ENCODE measurements at regions not wholly inside any gene's neighbourhood (a gene's known extent, or its start where the extent isn't known, plus 50 kb on each side); places are given as distances from the start of the nearest gene placed in this dataset.
"Not testable (repeated sequence)": the region's sequence is repeated elsewhere in the genome, so short reads cannot be mapped to it uniquely, and the experiment has no call there.

DNA sequence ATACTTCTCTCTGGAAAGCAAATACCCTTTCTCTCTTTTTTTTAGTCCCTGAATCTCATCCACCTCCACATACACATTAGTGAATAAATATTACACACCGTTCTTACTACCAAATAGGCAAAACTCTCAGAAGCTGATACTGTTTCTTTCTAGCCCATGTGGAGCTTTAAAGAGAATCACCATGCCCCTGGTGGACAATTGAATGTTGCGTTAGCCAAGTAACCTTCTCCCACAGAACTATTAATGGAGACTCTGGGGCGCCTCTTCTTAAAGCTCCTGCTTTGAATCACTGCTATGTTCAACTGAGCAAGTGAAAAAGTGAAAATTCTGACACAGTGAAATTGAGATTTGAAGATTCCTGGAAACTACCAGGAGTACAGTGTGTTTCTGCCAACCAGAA lies 522.8 kb upstream of the CDH7 start:
- no peaks in the 10 kb centered on the region for H3K27me3 ChIP-seq (ENCODE audit: control insufficient read depth in 1 of 2, insufficient read depth in 2 of 2, low read length in 2 of 2)
- H3K9me3 ChIP-seq (ENCODE audit: control insufficient read depth in 1 of 2, low read length in 2 of 2) = no peaks in the 10 kb centered on the region
- H3K4me1 ChIP-seq (ENCODE audit: control insufficient read depth in 1 of 2, insufficient read depth in 2 of 2, low read length in 2 of 2) = no peaks in the 10 kb centered on the region
- no peak overlapping the region for H3K9ac ChIP-seq (ENCODE audit: low read depth in 1 of 2, low read length in 2 of 2)
- no peak overlapping the region for H3K27ac ChIP-seq (ENCODE audit: low read depth, low read length)
- no peak overlapping the region for H3K4me3 ChIP-seq (ENCODE audit: low read depth in 1 of 2, low read length in 2 of 2)
- H3K36me3 ChIP-seq (ENCODE audit: control insufficient read depth in 1 of 2, insufficient read depth in 2 of 2, low read length in 2 of 2) = no peaks in the 10 kb centered on the region

DNA sequence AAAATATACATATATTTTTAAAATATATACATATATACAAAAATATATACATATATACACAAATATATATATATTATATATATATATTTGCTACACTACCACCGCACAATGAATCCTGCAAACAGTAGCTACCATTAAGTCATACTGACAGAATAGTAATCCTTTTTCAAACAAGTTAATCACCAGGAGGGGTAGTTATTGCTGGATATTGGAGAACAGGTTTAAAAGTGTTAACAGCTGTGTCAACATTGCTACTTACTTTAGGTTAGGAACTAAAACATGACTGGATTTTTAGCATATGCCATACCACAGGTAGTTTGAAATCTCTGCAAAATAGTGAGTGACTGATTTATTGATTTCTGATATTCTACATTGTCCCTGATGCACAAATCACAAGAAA lies 529.1 kb upstream of the CDH7 start:
- no peaks in the 10 kb centered on the region for H3K4me1 ChIP-seq (ENCODE audit: control insufficient read depth in 1 of 2, insufficient read depth in 2 of 2, low read length in 2 of 2)

DNA sequence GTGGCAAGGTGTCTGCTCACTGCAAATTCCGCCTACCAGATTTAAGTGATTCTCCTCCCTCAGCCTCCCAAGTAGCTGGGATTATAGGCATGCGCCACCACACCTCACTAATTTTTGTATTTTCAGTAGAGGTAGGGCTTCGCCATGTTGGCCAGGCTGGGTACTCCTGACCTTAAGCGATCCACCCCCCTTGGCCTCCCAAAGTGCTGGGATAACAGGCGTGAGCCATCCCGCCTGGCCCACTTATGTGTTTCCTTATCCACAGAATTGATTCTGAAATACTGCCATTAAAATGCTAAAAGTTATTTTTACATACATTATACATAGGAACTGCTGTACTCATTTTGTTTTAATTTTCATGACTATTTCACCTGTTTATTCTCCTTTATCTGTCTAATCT lies 529.7 kb upstream of the CDH7 start:
- no peak overlapping the region for H3K9ac ChIP-seq (ENCODE audit: low read depth in 1 of 2, low read length in 2 of 2)
- no peaks in the 10 kb centered on the region for H3K4me1 ChIP-seq (ENCODE audit: control insufficient read depth in 1 of 2, insufficient read depth in 2 of 2, low read length in 2 of 2)
- H3K27ac ChIP-seq (ENCODE audit: low read depth, low read length) = no peak overlapping the region
- peaks cover 0 to 6% of the 10 kb centered on the region in 2 donors for H3K9me3 ChIP-seq (ENCODE audit: control insufficient read depth in 1 of 2, low read length in 2 of 2)
- H3K27me3 ChIP-seq (ENCODE audit: control insufficient read depth in 1 of 2, insufficient read depth in 2 of 2, low read length in 2 of 2) = no peaks in the 10 kb centered on the region
- H3K36me3 ChIP-seq (ENCODE audit: control insufficient read depth in 1 of 2, insufficient read depth in 2 of 2, low read length in 2 of 2) = no peaks in the 10 kb centered on the region
- no peak overlapping the region for H3K4me3 ChIP-seq (ENCODE audit: low read depth in 1 of 2, low read length in 2 of 2)

More for the DNA sequence above, 529.1 kb upstream of the CDH7 start:
- H3K9ac ChIP-seq (ENCODE audit: low read depth in 1 of 2, low read length in 2 of 2) = no peak overlapping the region
- H3K27me3 ChIP-seq (ENCODE audit: control insufficient read depth in 1 of 2, insufficient read depth in 2 of 2, low read length in 2 of 2) = no peaks in the 10 kb centered on the region
- H3K27ac ChIP-seq (ENCODE audit: low read depth, low read length) = no peak overlapping the region
- no peaks in the 10 kb centered on the region for H3K36me3 ChIP-seq (ENCODE audit: control insufficient read depth in 1 of 2, insufficient read depth in 2 of 2, low read length in 2 of 2)
- no peak overlapping the region for H3K4me3 ChIP-seq (ENCODE audit: low read depth in 1 of 2, low read length in 2 of 2)
- peaks cover 0 to 6% of the 10 kb centered on the region in 2 donors for H3K9me3 ChIP-seq (ENCODE audit: control insufficient read depth in 1 of 2, low read length in 2 of 2)

DNA sequence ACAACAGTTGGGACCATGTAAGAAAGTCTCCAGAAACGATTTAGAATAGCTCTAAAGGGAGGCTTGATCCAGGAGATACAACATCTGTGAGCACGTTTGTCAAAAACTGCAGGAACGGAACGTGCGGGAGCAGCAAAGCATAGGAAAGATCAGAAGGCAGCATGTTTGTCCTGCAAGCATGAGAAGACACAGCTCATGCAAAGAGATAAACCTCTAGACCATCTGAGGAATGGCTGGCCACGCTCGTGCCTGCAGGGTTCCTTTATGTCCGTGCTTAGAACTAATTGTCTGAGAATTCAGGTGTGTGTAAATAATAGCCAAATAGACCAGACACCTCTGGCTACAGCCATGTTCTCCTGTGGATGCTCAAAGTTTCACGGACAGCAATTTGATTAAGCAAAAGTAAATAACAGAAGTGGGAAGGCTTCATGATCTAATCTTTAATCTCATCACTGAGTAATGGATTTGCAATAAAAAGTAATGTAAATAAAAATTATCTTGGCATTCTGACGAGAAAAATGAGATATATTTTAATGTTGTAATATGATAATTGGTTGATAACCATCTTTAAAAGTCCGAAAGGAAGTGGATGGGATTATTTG lies 534.8 kb upstream of the CDH7 start:
- Histone ChIP-seq H3K27ac (ENCODE audit: low read depth, low read length) (no peak overlapping the region), H3K36me3 (ENCODE audit: control insufficient read depth in 1 of 2, insufficient read depth in 2 of 2, low read length in 2 of 2) (no peaks in the 10 kb centered on the region), H3K27me3 (ENCODE audit: control insufficient read depth in 1 of 2, insufficient read depth in 2 of 2, low read length in 2 of 2) (no peaks in the 10 kb centered on the region), H3K4me3 (ENCODE audit: low read depth in 1 of 2, low read length in 2 of 2) (no peak overlapping the region), H3K4me1 (ENCODE audit: control insufficient read depth in 1 of 2, insufficient read depth in 2 of 2, low read length in 2 of 2) (no peaks in the 10 kb centered on the region), H3K9ac (ENCODE audit: low read depth in 1 of 2, low read length in 2 of 2) (no peak overlapping the region), H3K9me3 (ENCODE audit: control insufficient read depth in 1 of 2, low read length in 2 of 2) (peaks cover 0 to 6% of the 10 kb centered on the region in 2 donors)

DNA sequence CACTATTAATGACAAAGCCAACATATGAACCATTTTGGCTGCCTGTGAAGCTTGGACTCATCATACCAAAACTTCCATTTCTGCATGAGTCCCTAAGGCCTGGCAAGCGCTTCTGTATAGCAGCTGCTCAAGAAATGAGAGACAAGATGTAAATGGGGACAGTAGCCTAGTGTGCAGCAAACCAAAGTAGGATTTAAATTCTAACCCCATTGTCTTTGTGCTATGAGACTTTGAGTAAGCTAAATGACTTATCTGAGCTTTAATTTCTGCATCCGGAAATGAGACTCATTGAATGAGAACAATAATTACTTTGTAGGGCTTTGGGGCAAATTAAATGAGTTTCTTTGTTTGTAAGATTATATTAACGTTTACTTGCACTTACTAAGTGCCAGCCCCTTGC lies 536.4 kb upstream of the CDH7 start:
- Histone ChIP-seq H3K4me1 (ENCODE audit: control insufficient read depth in 1 of 2, insufficient read depth in 2 of 2, low read length in 2 of 2) (no peaks in the 10 kb centered on the region), H3K27me3 (ENCODE audit: control insufficient read depth in 1 of 2, insufficient read depth in 2 of 2, low read length in 2 of 2) (no peaks in the 10 kb centered on the region), H3K4me3 (ENCODE audit: low read depth in 1 of 2, low read length in 2 of 2) (no peak overlapping the region), H3K27ac (ENCODE audit: low read depth, low read length) (no peak overlapping the region), H3K9ac (ENCODE audit: low read depth in 1 of 2, low read length in 2 of 2) (no peak overlapping the region), H3K9me3 (ENCODE audit: control insufficient read depth in 1 of 2, low read length in 2 of 2) (peaks cover 0 to 5% of the 10 kb centered on the region in 2 donors), H3K36me3 (ENCODE audit: control insufficient read depth in 1 of 2, insufficient read depth in 2 of 2, low read length in 2 of 2) (no peaks in the 10 kb centered on the region)

DNA sequence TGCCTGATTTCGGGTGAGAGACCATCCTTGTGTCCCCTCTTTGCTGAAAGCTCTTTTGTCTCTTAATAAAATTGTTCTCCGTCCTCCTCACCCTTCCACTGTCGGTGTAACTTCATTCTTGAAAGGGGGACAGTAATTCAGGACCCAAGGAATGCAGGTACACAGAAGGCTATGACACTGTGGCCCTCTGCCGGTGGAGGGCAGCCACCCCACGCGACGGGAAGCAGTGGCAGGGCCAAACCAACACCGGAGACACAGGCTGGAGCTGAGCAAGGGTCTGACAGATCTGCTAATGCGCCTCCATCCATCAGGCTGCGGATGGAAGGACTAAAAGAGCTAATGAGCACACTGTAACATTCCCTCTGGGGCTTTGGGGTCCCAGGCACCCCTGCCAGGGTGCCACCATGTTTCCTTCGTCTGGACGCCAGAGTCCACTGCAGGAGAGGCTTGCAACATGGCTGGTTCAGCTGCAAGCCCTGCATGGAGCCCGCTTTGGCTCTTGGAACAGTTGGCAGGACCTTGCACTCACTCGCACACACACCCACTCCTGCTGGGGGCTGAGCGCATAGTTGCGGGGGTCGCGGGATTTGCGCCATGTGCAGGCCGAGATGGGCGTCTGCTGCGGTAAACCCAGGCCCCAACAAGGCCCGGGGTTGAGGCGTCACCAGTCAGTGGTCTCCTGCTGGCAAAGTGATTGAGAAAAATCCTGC lies 544.1 kb upstream of the CDH7 start:
- Histone ChIP-seq H3K9ac (ENCODE audit: low read depth in 1 of 2, low read length in 2 of 2) (no peak overlapping the region), H3K9me3 (ENCODE audit: control insufficient read depth in 1 of 2, low read length in 2 of 2) (no peaks in the 10 kb centered on the region), H3K4me3 (ENCODE audit: low read depth in 1 of 2, low read length in 2 of 2) (no peak overlapping the region), H3K27me3 (ENCODE audit: control insufficient read depth in 1 of 2, insufficient read depth in 2 of 2, low read length in 2 of 2) (no peaks in the 10 kb centered on the region), H3K27ac (ENCODE audit: low read depth, low read length) (no peak overlapping the region), H3K4me1 (ENCODE audit: control insufficient read depth in 1 of 2, insufficient read depth in 2 of 2, low read length in 2 of 2) (no peaks in the 10 kb centered on the region), H3K36me3 (ENCODE audit: control insufficient read depth in 1 of 2, insufficient read depth in 2 of 2, low read length in 2 of 2) (no peaks in the 10 kb centered on the region)

DNA sequence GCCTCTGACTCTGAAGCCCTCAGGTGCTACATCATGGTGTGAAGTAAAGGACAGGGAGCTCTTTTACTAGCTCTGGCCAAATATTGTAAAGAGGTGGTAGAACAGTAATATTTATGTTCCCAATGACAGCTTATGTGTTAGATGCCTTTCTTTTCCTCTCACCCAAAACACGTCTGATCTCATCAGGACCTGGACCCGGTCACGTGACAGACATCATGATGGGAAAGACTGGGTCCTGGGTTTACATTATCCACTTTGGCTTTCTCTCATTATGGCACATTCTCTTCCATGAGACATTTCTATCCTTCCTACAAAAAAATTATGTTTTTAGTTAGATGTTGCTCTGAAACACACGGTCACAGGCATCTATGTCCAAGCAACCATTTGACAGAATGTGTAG lies 548.7 kb upstream of the CDH7 start:
- H3K9me3 ChIP-seq (ENCODE audit: control insufficient read depth in 1 of 2, low read length in 2 of 2) = no peaks in the 10 kb centered on the region
- no peak overlapping the region for H3K27ac ChIP-seq (ENCODE audit: low read depth, low read length)
- H3K36me3 ChIP-seq (ENCODE audit: control insufficient read depth in 1 of 2, insufficient read depth in 2 of 2, low read length in 2 of 2) = no peaks in the 10 kb centered on the region
- H3K4me3 ChIP-seq (ENCODE audit: low read depth in 1 of 2, low read length in 2 of 2) = no peak overlapping the region
- no peaks in the 10 kb centered on the region for H3K4me1 ChIP-seq (ENCODE audit: control insufficient read depth in 1 of 2, insufficient read depth in 2 of 2, low read length in 2 of 2)
- H3K27me3 ChIP-seq (ENCODE audit: control insufficient read depth in 1 of 2, insufficient read depth in 2 of 2, low read length in 2 of 2) = no peaks in the 10 kb centered on the region
- H3K9ac ChIP-seq (ENCODE audit: low read depth in 1 of 2, low read length in 2 of 2) = no peak overlapping the region

DNA sequence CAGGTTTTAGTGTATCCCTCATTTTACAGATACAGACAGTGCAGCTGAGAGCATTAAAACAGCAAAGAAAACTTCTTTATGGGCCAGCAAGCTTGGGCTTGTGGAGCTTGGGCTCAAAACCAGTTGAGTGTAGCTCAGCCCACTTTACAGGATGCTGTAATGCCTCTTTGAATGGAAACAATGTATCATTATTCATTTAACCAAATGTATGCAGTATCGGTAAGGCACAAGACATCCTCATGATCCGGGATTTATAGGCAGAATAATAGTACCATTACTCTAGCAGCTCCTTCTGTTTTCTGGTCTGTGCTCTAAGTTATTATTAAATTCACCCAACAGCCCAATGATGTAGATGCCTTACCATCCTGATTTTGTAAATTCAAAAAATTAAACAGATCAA lies 575.1 kb upstream of the CDH7 start:
- Histone ChIP-seq H3K27me3 (ENCODE audit: control insufficient read depth in 1 of 2, insufficient read depth in 2 of 2, low read length in 2 of 2) (no peaks in the 10 kb centered on the region), H3K9me3 (ENCODE audit: control insufficient read depth in 1 of 2, low read length in 2 of 2) (peaks cover 0 to 5% of the 10 kb centered on the region in 2 donors), H3K4me3 (ENCODE audit: low read depth in 1 of 2, low read length in 2 of 2) (no peak overlapping the region), H3K27ac (ENCODE audit: low read depth, low read length) (no peak overlapping the region), H3K9ac (ENCODE audit: low read depth in 1 of 2, low read length in 2 of 2) (no peak overlapping the region), H3K36me3 (ENCODE audit: control insufficient read depth in 1 of 2, insufficient read depth in 2 of 2, low read length in 2 of 2) (no peaks in the 10 kb centered on the region), H3K4me1 (ENCODE audit: control insufficient read depth in 1 of 2, insufficient read depth in 2 of 2, low read length in 2 of 2) (no peaks in the 10 kb centered on the region)

DNA sequence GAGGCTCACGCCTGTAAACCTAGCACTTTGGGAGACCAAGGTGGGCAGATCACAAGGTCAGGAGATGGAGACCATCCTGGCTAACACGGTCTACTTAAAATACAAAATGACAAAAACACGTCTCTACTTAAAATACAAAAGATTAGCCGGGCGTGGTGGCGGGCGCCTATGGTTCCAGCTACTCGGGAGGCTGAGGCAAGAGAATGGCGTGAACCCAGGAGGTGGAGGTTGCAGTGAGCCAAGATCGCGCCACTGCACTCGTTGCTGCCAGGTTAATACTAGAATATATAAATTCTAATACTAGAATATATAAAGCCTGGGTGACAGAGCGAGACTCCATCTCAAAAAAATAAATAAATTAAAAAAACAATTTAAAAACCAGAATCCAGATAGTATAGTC lies 588.7 kb upstream of the CDH7 start:
- H3K9ac ChIP-seq (ENCODE audit: low read depth in 1 of 2, low read length in 2 of 2); H3K4me3 ChIP-seq (ENCODE audit: low read depth in 1 of 2, low read length in 2 of 2); H3K36me3 ChIP-seq (ENCODE audit: control insufficient read depth in 1 of 2, insufficient read depth in 2 of 2, low read length in 2 of 2); H3K27ac ChIP-seq (ENCODE audit: low read depth, low read length); H3K4me1 ChIP-seq (ENCODE audit: control insufficient read depth in 1 of 2, insufficient read depth in 2 of 2, low read length in 2 of 2); H3K9me3 ChIP-seq (ENCODE audit: control insufficient read depth in 1 of 2, low read length in 2 of 2); H3K27me3 ChIP-seq (ENCODE audit: control insufficient read depth in 1 of 2, insufficient read depth in 2 of 2, low read length in 2 of 2): not testable (repeated sequence)

DNA sequence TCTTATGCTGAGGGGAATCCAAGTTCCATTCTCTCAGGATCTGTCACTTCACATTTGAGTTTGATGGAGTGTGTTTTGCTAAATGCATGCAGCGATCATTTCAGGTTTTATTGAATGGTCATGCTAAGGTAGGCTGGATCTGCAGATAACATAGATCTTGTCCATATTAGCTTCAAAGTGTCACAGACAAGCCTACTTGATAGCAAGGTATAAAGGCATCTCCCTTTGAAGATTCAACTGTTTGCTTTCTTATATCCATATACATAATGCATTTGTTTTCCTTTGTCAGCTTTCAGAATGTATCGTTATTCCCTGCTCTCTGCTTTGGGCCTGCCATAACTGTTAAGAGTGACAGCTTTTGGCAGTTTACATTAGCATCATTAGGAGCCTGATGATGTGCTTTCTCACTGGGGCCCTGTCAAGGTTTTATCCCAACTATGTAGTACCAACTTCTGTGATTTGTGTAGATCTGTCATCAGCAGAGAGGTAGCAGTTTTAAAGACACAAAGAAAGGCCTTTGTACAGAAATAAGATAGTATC lies 604.3 kb upstream of the CDH7 start:
- H3K4me1 ChIP-seq (ENCODE audit: control insufficient read depth in 1 of 2, insufficient read depth in 2 of 2, low read length in 2 of 2) = no peaks in the 10 kb centered on the region
- H3K4me3 ChIP-seq (ENCODE audit: low read depth in 1 of 2, low read length in 2 of 2) = no peak overlapping the region
- H3K36me3 ChIP-seq (ENCODE audit: control insufficient read depth in 1 of 2, insufficient read depth in 2 of 2, low read length in 2 of 2) = no peaks in the 10 kb centered on the region
- no peaks in the 10 kb centered on the region for H3K27me3 ChIP-seq (ENCODE audit: control insufficient read depth in 1 of 2, insufficient read depth in 2 of 2, low read length in 2 of 2)
- no peak overlapping the region for H3K9ac ChIP-seq (ENCODE audit: low read depth in 1 of 2, low read length in 2 of 2)
- no peak overlapping the region for H3K27ac ChIP-seq (ENCODE audit: low read depth, low read length)
- H3K9me3 ChIP-seq (ENCODE audit: control insufficient read depth in 1 of 2, low read length in 2 of 2) = no peaks in the 10 kb centered on the region

All from duodenal mucosa (tissue), 2 donors.